ENCODE measurements at regions not wholly inside any gene's neighbourhood (a gene's known extent, or its start where the extent isn't known, plus 50 kb on each side); places are given as distances from the start of the nearest gene placed in this dataset.

GRCh38 chr18:7452331-7452730, 114.8 kb upstream of the PTPRM start:
- TF ChIP-seq MAX (IDR thresholded peaks at IDR 0.05; ENCODE audit: low read depth, low read length) (no peak), CTCF (IDR thresholded peaks at IDR 0.05; ENCODE audit: low read depth, low read length) (peak; percentile 79)
